ENCODE measurements at regions not wholly inside any gene's neighbourhood (a gene's known extent, or its start where the extent isn't known, plus 50 kb on each side); places are given as distances from the start of the nearest gene placed in this dataset.

GRCh38 chr5:136513430-136513829 lies 148.1 kb upstream of the TRPC7 start:
- POLR2A ChIA-PET, result no interaction called here
- CTCF ChIA-PET, result no interaction called here

GRCh38 chr5:136511046-136511445 lies 145.7 kb upstream of the TRPC7 start:
- POLR2A ChIA-PET, result no interaction called here
- CTCF ChIA-PET, result no interaction called here
- H3K4me3 ChIP-seq (ENCODE audit: low read depth, low read length), result no peak overlapping the region
- H3K36me3 ChIP-seq (ENCODE audit: control insufficient read depth in 2 of 2, insufficient read depth in 1 of 2, low read length in 2 of 2), result no peaks in the 10 kb centered on the region
- H3K27ac ChIP-seq (ENCODE audit: extremely low read depth, low read depth, low read length), result no peak overlapping the region
- H3K9me3 ChIP-seq (ENCODE audit: control insufficient read depth, insufficient read depth, low read depth, low read length), result no peaks in the 10 kb centered on the region
- no peaks in the 10 kb centered on the region for H3K4me1 ChIP-seq (ENCODE audit: control insufficient read depth, insufficient read depth, low read length)
- no peak for TF ChIP-seq ZNF169 (tag by site-specific recombination; IDR thresholded peaks at IDR 0.05)
- no peak for TF ChIP-seq MZF1 (tag by site-specific recombination; IDR thresholded peaks at IDR 0.05; ENCODE audit: borderline replicate concordance)
- TF ChIP-seq ZNF155 (tag by site-specific recombination; IDR thresholded peaks at IDR 0.05), result no peak
- no peak for TF ChIP-seq WT1 (tag by site-specific recombination; IDR thresholded peaks at IDR 0.05)
- TF ChIP-seq ZNF76 (tag by site-specific recombination; IDR thresholded peaks at IDR 0.05; ENCODE audit: borderline replicate concordance, low read depth), result no peak
- no peak for TF ChIP-seq ZBTB44 (tag by site-specific recombination; IDR thresholded peaks at IDR 0.05)
- TF ChIP-seq ZFP3 (tag by site-specific recombination; IDR thresholded peaks at IDR 0.05; ENCODE audit: low read depth), result no peak
- TF ChIP-seq ZNF645 (tag by site-specific recombination; IDR thresholded peaks at IDR 0.05), result no peak
- TF ChIP-seq PRDM1 (tag by site-specific recombination; IDR thresholded peaks at IDR 0.05), result no peak
- TF ChIP-seq MYNN (tag by site-specific recombination; IDR thresholded peaks at IDR 0.05; ENCODE audit: borderline replicate concordance), result no peak
- no peak for TF ChIP-seq SP7 (tag by site-specific recombination; IDR thresholded peaks at IDR 0.05)
- TF ChIP-seq ZNF121 (tag by site-specific recombination; IDR thresholded peaks at IDR 0.05), result no peak
- TF ChIP-seq ZBTB20 (tag by site-specific recombination; IDR thresholded peaks at IDR 0.05), result no peak
- TF ChIP-seq ZNF19 (tag by site-specific recombination; IDR thresholded peaks at IDR 0.05; ENCODE audit: low read depth), result no peak

More at GRCh38 chr5:136513430-136513829, 148.1 kb upstream of the TRPC7 start:
- Histone ChIP-seq H3K9me3 (ENCODE audit: control insufficient read depth, insufficient read depth, low read depth, low read length) (no peaks in the 10 kb centered on the region), H3K27ac (ENCODE audit: extremely low read depth, low read depth, low read length) (no peak overlapping the region), H3K4me3 (ENCODE audit: low read depth, low read length) (no peak overlapping the region), H3K36me3 (ENCODE audit: control insufficient read depth in 2 of 2, insufficient read depth in 1 of 2, low read length in 2 of 2) (no peaks in the 10 kb centered on the region), H3K4me1 (ENCODE audit: control insufficient read depth, insufficient read depth, low read length) (no peaks in the 10 kb centered on the region)
- no peak for TF ChIP-seq ZNF354C (tag by site-specific recombination; IDR thresholded peaks at IDR 0.05; ENCODE audit: borderline replicate concordance, low read depth)
- TF ChIP-seq ZNF19 (tag by site-specific recombination; IDR thresholded peaks at IDR 0.05; ENCODE audit: low read depth), result no peak
- no peak for TF ChIP-seq ZNF174 (tag by site-specific recombination; IDR thresholded peaks at IDR 0.05)
- TF ChIP-seq PBX3 (CRISPR knock-in tag; IDR thresholded peaks at IDR 0.05), result no peak
- no peak for TF ChIP-seq ZNF394 (tag by site-specific recombination; IDR thresholded peaks at IDR 0.05; ENCODE audit: borderline replicate concordance)

DNA sequence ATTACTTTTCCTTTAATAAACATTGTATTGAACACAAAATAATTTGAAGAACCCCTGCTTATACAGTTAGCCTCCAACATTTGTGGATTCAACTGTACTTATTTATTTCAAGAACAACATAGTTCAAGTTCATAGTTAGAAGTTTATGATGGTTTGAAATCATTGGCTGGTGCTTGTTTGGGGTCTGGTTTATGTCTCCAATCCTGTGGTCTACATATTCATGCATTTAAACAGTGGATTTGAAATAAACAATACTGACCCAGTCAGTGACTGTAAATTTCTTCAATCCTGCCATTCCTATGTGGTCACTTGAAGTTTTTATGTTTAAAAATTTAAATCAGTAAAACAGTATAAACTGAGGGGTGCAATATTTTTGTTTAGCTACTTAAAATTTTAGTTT lies 145.1 kb upstream of the TRPC7 start:
- ChIA-PET CTCF (no interaction called here), POLR2A (no interaction called here)
- Histone ChIP-seq H3K27ac (ENCODE audit: extremely low read depth, low read depth, low read length) (no peak overlapping the region), H3K4me1 (ENCODE audit: control insufficient read depth, insufficient read depth, low read length) (no peaks in the 10 kb centered on the region), H3K36me3 (ENCODE audit: control insufficient read depth in 2 of 2, insufficient read depth in 1 of 2, low read length in 2 of 2) (no peaks in the 10 kb centered on the region), H3K4me3 (ENCODE audit: low read depth, low read length) (no peak overlapping the region), H3K9me3 (ENCODE audit: control insufficient read depth, insufficient read depth, low read depth, low read length) (no peaks in the 10 kb centered on the region)
- TF ChIP-seq WT1 (tag by site-specific recombination; IDR thresholded peaks at IDR 0.05), result no peak
- no peak for TF ChIP-seq ZNF148 (tag by site-specific recombination; IDR thresholded peaks at IDR 0.05; ENCODE audit: borderline replicate concordance)
- TF ChIP-seq OSR2 (tag by site-specific recombination; IDR thresholded peaks at IDR 0.05), result no peak
- TF ChIP-seq BCL11A (tag by site-specific recombination; IDR thresholded peaks at IDR 0.05; ENCODE audit: low read depth), result no peak
- TF ChIP-seq, protein P1, sequence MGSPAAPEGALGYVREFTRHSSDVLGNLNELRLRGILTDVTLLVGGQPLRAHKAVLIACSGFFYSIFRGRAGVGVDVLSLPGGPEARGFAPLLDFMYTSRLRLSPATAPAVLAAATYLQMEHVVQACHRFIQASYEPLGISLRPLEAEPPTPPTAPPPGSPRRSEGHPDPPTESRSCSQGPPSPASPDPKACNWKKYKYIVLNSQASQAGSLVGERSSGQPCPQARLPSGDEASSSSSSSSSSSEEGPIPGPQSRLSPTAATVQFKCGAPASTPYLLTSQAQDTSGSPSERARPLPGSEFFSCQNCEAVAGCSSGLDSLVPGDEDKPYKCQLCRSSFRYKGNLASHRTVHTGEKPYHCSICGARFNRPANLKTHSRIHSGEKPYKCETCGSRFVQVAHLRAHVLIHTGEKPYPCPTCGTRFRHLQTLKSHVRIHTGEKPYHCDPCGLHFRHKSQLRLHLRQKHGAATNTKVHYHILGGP (tag by site-specific recombination; IDR thresholded peaks at IDR 0.05), result no peak
- TF ChIP-seq ZNF670 (tag by site-specific recombination; IDR thresholded peaks at IDR 0.05; ENCODE audit: low read depth), result no peak
- no peak for TF ChIP-seq KLF10 (tag by site-specific recombination; IDR thresholded peaks at IDR 0.05)

All from HEK293 (cell line).